ENCODE measurements at regions not wholly inside any gene's neighbourhood (a gene's known extent, or its start where the extent isn't known, plus 50 kb on each side); places are given as distances from the start of the nearest gene placed in this dataset.

DNA sequence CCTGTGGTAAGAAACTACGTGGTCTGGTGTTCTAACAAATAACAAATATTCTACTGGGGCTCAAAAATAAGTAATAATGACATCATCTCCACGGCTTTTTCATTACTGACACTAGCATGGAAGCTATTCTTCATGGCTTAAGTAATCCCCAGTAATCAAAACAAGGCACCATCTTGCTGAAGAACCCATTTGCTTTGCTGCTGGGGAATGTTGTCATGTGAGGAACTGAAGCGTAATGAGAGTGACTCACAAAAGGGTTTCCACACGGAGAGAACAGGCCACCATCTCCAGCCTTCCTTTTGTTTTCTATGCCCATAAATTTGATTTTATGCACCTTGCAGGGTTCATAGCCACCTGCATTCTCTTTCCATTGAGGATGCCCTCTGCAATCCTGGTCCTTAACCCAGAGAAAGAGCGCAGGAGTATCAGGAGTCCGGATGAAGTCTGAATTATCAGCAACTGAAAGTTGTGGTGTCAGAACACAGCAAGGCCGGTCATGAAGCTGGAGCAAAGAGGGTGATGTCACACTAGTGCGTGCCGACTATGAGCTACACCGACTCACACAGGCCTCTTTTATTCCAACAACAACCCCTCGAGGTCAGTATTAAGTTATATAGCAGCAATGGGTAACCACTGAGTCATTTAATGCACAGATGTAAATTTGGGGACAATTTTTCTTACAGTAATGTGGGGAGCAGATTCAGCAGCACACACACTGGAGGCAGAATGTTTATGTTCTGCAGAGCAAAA lies 173.7 kb upstream of the SSTR4 start:
- no peak for TF ChIP-seq SUZ12 (IDR thresholded peaks at IDR 0.05; ENCODE audit: extremely low read depth, insufficient read depth, insufficient read length)
- no peak for TF ChIP-seq YY1 (IDR thresholded peaks at IDR 0.05; ENCODE audit: insufficient read depth, insufficient read length)
- no peak for TF ChIP-seq ZNF274 (IDR thresholded peaks at IDR 0.05; ENCODE audit: low read depth, low read length)
